NCI-H2081 (cell line): ENCODE measurements at regions not wholly inside any gene's neighbourhood (a gene's known extent, or its start where the extent isn't known, plus 50 kb on each side); places are given as distances from the start of the nearest gene placed in this dataset.
A peak's percentile ranks its signal among the peaks of the same experiment; 100 is the strongest.
"Not testable (repeated sequence)": the region's sequence is repeated elsewhere in the genome, so short reads cannot be mapped to it uniquely, and the experiment has no call there.

Experiments used
- DNase-seq, 2 experiments: peaks; one replicate each; lab custom pipeline; 2025; lab: John Stamatoyannopoulos, UW

- no peak for DNase-seq
These were observed 451.6 kb downstream of the TRHDE start for GRCh38 chr12:72723732-72724131.

DNA sequence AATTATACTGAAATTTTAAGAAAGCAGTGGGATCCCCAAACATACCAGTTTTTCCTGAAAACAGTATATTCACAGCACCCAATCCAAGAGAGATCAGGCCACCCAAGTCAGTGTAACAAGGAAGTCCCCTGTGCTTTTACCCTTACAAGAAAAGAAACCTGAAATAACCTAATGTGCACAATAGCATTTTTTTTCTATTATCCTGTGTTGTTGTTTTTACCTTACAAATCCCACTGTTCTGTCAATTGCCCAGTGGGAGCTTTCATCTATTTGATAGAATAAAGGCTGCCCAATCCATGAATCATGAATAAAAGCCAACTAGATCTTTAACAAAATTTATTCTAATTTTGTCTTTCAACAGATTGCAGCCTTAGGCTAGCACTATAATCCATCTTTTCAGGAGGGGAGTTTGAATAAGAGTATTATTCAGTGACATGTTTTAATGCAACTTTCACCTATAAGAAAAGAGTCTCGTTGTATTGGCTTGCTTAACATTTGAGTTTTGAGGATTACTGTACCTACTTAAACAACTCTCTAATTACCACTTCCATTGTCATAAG, 457.4 kb downstream of the TRHDE start:
- DNase-seq = no peak

- DNase-seq = no peak
These were observed 462.4 kb downstream of the TRHDE start for GRCh38 chr12:72734581-72734980.

DNA sequence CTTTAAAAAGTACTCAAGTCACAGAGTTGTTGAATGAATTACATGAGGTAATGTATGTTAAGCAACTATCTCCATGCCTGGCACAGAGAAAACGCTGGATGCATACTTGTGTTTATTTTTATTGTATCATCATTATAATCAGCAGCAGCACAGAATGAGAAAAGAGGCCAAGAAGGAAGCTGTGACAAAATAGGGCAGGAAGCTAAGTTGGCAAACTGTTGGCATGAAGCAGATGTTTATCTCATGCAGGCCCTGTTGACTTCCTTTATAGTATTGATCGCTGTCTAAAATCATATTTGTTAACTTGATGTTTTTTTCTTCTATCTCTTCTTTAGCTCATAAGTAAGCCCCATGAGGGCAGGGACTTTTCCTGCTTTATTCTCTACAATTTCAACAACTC, 466.6 kb downstream of the TRHDE start:
- no peak for DNase-seq

DNA sequence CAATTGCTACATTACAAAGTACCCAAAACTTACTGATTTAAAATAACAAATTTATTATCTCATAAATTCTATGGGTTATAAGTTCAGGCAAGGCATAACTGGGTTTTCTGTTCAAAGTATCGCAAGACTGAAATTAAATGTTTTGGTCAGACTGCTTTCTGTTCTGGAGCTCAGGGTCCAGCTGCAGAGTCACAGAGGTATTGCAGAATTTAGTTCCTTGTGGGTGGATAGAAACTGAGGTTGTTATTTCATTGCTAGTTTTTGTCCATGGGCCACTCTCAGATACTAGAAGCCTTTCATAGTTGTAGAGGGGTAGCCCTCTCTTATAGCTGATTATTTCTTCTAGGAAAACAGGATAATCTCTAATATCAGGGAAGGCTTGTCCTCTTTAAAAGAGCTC, 467.9 kb downstream of the TRHDE start:
- DNase-seq = no peak

DNA sequence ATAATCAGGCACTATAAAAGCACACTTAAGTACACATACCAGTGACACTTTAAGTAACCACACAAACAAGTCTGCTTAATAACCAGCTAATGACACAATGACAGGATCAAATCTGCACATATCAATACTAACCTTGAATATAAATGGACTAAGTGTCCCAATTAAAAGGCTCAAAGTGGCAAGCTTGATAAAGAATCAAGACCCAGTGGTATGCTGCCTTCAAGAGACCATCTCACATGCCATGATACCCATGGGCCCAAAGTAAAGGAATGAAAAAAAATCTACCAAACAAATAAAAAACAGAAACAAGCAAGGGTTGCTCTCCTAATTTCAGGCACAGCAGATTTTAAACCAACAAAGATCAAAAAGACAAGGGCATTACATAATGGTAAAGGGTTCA, 470.4 kb downstream of the TRHDE start:
- no peak for DNase-seq

DNA sequence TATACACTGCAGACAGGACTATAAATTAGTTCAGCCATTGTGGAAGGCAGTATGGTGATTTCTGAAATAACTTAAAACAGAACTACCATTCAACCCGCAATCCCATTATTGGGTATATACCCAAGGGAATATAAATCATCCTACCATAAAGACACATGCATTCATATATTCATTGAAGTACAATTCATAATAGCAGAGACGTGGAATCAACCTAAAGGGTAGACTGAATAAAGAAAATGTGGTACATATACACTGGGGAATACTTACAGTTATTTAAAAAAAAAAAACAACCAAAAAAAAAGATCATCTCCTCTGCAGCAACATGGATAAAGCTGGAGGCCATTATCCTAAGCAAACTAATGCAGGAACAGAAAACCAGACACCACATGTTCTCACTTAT, 473.9 kb downstream of the TRHDE start:
- DNase-seq = no peak

DNA sequence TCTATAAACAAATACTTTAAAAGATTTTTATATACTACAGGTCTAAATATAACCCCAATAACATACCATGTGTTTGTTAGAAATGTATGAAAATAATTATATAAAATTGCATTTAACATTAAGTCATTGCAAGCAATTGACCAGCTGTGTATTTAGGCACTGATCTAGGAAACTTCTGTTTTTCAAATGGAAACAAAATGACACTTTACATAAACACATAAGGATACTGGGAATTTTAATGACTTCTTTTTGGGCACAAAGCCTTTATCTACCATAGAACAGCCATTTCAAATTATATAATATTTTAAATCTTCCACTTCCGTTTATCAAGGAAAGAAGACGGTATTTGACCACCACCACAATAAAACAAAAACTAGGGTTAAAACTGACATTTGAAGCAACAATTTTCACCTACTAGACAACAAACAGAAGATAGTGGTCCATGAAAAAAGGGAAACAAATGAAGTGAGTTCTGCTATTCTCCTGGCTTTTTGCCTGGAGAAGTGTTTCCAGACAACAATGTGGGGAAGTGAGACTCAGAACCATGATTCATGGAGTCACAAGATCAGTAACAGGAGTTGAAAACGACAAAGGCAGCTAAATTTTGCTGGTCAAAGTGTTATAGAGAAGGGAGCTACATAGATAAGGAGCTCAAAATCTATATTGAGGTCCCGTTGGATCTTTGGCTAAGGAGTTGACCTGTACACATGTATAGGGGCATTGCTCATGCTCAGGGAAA, 475.1 kb downstream of the TRHDE start:
- no peak for DNase-seq

GRCh38 chr12:72748971-72749370, 476.8 kb downstream of the TRHDE start:
- DNase-seq = no peak

- DNase-seq = no peak
These were observed 481.4 kb downstream of the TRHDE start for GRCh38 chr12:72753571-72753970.

- DNase-seq = not testable (repeated sequence)
These were observed 481.9 kb downstream of the TRHDE start for GRCh38 chr12:72754026-72754425.

GRCh38 chr12:72766517-72766916, 494.3 kb downstream of the TRHDE start:
- DNase-seq = no peak

DNA sequence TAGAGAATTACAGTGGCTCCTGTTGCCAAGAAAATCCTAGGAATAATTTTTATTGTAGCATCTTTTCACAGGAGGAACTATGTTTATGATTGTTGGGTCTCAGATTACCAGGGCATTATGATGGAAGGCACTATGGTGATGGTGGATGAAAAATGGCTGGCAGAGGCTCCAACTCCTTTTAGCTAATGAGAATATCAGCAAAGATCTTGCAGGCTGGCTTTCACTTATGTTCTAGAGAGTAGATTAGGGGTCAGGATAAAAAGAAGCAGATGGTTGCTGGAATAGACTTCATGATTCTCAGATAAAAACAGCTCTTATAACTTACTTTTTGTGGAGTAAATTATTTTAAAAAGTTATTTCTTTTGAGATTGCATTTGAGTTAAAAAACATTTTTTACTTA, 501.9 kb downstream of the TRHDE start:
- no peak for DNase-seq

DNA sequence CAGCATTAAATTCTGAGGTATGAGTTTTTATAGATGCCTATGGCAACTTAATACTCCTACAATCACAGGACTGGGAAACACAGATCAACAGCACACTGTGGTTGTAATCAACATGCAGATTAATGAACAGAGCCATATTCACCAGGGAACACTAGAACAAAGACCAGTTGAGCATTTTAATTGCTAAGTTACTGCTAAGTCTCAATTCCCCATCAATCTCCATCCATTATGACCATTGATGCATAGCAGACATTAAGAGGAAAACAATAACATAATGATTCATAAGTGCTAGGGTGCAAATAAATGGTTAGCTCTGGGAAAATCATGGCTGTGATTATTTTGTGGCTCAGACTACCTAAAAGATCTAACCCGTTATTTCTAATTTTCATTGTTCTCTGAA, 505.6 kb downstream of the TRHDE start:
- no peak for DNase-seq

GRCh38 chr12:72790273-72790672, 518.1 kb downstream of the TRHDE start:
- no peak for DNase-seq

DNA sequence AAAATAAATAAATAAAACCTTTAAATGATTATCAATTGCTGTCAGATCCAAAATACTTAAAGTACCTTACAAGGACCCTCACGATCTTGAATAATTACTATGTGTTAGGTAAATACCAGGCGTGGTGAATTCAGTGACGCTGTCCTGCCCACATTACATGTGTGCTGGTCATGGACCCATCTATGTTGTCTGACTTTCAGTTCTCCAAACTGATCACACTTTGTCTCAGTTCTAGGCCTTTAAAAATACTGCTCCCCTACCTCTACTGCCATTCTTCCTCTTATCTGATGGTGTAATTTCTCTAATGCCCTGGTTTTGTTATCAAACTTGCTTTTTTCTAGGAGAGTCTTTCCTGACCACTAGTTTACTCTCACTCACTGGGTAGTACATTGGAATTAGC, 520.7 kb downstream of the TRHDE start:
- no peak for DNase-seq

DNA sequence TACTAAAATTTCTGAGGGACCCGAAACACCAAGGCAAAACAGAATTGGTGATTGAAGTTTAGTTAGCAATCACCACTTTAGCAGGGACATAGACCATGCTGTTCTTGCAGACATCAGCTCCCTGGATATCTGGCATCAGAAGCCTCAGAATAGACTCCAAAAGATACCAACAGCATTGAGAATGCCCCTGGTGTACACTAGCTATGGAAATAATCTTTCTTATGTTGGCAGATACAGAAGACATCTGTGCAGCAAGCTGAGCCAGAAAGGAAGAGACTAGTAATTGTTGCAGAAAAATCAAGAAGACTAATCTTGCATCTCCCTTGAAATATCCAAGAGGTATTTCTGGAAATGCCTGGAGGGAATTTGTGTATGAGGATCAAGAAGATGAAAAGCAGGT, 521.6 kb downstream of the TRHDE start:
- DNase-seq = no peak

DNA sequence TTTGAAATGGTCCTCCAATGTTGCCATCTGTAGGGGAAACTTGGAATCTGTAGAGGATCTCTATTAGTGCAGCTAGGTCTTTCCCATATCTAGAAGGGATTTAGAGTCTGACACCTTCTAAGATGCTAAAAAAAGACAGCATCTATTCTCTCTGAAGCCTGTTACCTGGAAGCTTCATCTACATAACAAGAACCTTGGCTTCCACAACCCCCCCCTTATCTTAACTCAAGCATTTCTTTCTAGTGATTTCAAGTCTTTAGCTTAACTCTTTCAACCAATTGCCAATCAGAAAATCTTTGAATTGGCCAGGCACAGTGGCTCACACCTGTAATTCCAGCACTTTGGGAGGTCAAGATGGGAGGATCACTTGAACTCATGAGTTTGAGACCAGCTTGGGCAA, 543.3 kb downstream of the TRHDE start:
- no peak for DNase-seq

DNA sequence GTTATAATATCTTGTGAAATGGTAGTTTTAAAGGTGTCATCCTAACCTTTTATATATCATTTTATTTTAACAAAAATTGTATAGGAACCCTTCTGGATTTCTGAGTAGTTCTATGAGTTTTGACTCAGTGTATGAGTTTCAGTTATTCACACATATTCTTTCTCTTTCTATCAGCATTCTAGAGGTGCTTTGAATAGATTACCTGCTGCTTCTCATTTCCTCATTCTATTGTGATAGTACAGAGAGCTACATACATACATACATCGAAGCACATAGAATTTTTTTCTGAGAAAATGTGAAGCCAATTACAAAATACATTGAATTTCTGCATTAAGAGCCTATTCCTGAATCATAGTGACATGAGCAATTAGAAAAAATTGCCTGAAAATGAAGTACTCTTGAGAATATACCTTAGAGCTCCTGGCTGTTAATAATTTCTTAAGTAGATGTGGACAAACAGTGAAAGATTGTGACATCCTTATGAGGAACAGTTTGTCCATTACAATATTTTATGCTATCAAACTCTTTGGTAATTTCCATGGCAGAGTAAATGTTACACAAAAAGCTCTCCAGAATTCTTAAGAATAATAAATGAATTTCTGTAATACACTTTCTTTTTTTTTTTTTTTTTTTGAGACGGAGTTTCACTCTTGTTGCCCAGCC, 556.6 kb downstream of the TRHDE start:
- DNase-seq = no peak

GRCh38 chr12:72829838-72830237, 557.7 kb downstream of the TRHDE start:
- DNase-seq = no peak

- DNase-seq = no peak
These were observed 559.9 kb downstream of the TRHDE start for GRCh38 chr12:72832024-72832423.

DNA sequence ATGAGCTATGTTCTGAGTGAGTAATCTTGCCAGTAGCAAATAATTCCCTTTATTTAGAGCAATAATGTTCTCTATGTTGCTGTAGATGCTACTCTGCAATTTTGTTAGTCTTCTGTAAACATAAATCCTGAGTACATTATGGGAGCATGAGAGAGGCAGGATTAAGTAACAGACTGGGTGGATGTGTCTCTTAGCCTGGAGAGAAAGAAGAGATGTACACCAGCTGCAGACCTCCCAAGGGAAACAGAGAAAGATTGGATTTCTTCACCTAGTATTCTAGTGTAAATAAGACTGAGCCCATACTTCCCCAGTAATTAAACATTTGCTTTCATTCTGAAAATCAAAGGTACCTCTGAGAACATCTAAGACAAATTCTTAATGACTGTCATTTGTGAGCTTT, 564.0 kb downstream of the TRHDE start:
- peak in 1 of 2 experiments; percentile 5 for DNase-seq

DNA sequence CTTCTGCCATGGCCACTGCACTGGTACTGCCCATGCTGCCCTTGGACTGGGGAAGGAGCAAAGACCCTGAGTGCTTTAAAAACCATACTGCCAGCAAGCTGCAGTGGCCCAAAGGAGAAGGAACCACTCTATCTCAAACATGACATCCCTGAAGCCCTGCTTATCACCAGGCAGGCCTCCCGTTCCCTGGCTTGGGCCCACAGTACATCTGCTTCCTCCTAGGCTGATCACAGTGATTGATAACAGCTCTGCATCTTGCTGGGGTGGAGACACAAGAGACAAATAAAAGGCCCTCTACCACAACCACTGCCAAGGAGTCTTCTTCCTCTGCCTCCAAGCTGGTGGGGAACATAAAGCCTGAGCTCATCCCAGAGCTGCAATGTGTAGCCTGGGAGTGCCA, 567.5 kb downstream of the TRHDE start:
- DNase-seq = no peak

DNA sequence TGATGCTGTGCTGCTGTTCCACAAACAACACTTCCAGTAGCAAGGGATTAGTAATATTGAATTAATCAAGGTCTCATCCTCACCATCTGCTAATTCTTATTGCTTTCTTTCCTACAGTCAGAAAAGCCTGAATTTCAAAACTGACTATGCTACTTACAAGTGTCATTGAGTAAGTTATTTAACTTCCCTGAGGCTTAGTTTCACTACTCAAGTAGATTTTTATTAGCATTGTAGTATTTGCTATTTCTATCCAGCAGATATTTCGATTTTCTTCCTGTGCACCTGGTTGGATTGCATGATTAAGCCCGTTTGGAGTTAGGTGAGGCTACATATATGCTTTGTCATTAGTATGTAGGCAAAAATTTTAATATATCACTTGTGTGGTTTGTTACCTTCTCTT, 591.5 kb downstream of the TRHDE start:
- no peak for DNase-seq
